Type B pancreatic cell (in vitro differentiated cells): ENCODE measurements at regions not wholly inside any gene's neighbourhood (a gene's known extent, or its start where the extent isn't known, plus 50 kb on each side); places are given as distances from the start of the nearest gene placed in this dataset.

Experiments used
- DNase-seq: peaks from one replicate; pipeline ENCODE4 v3.0.0; 2021; ENCODE audit warnings: mixed read lengths; ENCODE audit not compliant: unreplicated experiment; ENCODE audit errors: extremely low spot score
- H3K27ac Mint-ChIP-seq: 2 replicates; pipeline ENCODE4 v1.8.0; 2021; ENCODE audit warnings: mild to moderate bottlenecking, mixed read lengths
- H3K27me3 Mint-ChIP-seq: 2 replicates; pipeline ENCODE4 v1.8.0; 2021; ENCODE audit warnings: mixed read lengths
- H3K36me3 Mint-ChIP-seq: 2 replicates; pipeline ENCODE4 v1.8.0; 2021; ENCODE audit warnings: mixed read lengths
- H3K4me1 Mint-ChIP-seq: one replicate; pipeline ENCODE4 v1.8.0; 2021; ENCODE audit warnings: mixed read lengths; ENCODE audit not compliant: unreplicated experiment
- H3K4me3 Mint-ChIP-seq: 2 replicates; pipeline ENCODE4 v1.8.0; 2021; ENCODE audit warnings: mild to moderate bottlenecking, mixed read lengths
- H3K9me3 Mint-ChIP-seq: 2 replicates; pipeline ENCODE4 v1.8.0; 2021; ENCODE audit warnings: mixed read lengths
- TF ChIP-seq, protein P1 (sequence below): fragments of 200-600 bp; sonication (generic); conservative IDR thresholded peaks from 2 replicates; pipeline ENCODE4 v1.5.0; 2021; ENCODE audit warnings: antibody characterized with exemption, mild to moderate bottlenecking

DNA sequence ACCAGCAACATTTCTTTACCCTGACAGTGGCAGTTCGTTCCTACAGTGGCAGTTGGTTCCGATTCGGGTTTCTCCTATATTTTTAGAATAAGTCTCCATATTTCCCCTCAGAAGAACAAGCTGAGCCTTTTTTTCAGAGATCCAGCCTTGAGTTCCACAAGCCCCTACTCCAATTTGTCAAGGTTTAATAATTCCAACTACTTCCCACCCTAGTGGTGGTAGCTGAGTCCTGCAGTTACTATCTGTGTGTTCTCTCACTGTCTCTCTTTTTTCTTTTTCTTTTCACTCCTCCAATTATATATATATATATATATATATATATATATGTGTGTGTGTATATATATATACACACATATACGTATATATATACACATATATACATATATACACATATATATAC, 1347.3 kb downstream of the PCDH9 start:
- no peak for DNase-seq
- H3K36me3 Mint-ChIP-seq, result no peaks in the 10 kb centered on the region
- no peaks in the 10 kb centered on the region for H3K27me3 Mint-ChIP-seq
- no peaks in the 10 kb centered on the region for H3K9me3 Mint-ChIP-seq
- no peaks in the 10 kb centered on the region for H3K4me1 Mint-ChIP-seq
- TF ChIP-seq, protein P1, sequence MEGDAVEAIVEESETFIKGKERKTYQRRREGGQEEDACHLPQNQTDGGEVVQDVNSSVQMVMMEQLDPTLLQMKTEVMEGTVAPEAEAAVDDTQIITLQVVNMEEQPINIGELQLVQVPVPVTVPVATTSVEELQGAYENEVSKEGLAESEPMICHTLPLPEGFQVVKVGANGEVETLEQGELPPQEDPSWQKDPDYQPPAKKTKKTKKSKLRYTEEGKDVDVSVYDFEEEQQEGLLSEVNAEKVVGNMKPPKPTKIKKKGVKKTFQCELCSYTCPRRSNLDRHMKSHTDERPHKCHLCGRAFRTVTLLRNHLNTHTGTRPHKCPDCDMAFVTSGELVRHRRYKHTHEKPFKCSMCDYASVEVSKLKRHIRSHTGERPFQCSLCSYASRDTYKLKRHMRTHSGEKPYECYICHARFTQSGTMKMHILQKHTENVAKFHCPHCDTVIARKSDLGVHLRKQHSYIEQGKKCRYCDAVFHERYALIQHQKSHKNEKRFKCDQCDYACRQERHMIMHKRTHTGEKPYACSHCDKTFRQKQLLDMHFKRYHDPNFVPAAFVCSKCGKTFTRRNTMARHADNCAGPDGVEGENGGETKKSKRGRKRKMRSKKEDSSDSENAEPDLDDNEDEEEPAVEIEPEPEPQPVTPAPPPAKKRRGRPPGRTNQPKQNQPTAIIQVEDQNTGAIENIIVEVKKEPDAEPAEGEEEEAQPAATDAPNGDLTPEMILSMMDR, result peak; percentile 64
- H3K27ac Mint-ChIP-seq, result no peak overlapping the region
- no peak overlapping the region for H3K4me3 Mint-ChIP-seq

DNA sequence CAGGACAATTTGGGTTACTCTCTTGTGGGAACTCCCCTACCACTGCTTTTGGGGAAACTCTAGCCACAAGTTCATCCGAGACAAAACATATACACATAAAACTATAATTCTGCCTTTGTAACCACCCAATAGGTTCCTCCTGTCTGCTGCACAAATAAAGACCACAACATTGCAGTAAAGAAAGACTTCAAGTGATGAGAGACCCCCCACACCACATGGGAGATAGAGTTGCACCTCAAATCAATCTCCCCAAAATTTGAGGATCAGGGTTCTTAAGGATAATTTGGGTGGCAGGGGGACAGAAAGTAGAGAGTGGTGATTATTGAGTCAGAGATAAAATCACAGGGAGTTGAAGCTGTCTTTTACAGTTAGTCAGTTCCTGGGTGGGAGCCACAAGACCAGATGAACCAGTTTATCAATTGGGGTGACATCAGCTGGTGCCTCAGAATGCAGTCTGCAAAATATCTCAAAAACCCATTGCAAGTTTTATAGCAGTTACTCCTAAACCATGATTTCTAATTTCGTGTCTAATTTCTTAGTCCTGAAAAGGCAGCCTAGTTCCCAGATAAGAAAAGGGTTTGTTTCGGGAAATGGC, 1348.5 kb downstream of the PCDH9 start:
- no peaks in the 10 kb centered on the region for H3K27me3 Mint-ChIP-seq
- H3K9me3 Mint-ChIP-seq, result no peaks in the 10 kb centered on the region
- TF ChIP-seq, protein P1, result no peak
- H3K36me3 Mint-ChIP-seq, result no peaks in the 10 kb centered on the region
- no peaks in the 10 kb centered on the region for H3K4me1 Mint-ChIP-seq
- no peak overlapping the region for H3K4me3 Mint-ChIP-seq
- no peak for DNase-seq
- H3K27ac Mint-ChIP-seq, result no peak overlapping the region

DNA sequence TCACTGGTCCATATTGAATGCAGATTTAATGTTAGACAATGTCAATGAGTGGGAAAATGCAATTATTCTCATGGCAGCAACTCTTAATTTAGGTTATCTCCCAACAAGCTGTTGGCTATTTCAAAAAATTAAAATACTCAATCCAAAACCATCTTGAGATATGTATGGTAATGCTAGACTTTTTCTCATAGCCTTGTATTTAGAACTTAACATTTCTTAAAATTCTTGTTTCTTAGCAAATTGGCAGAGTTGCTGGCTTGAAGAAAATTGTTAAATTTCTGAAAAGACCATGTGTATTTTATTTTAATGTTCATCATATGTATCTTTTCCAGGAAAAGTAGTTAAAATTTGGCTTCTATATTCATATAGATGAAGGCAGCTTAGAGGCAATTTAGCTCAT, 1355.1 kb downstream of the PCDH9 start:
- no peak for DNase-seq
- no peaks in the 10 kb centered on the region for H3K36me3 Mint-ChIP-seq
- no peaks in the 10 kb centered on the region for H3K27me3 Mint-ChIP-seq
- no peak overlapping the region for H3K4me3 Mint-ChIP-seq
- H3K9me3 Mint-ChIP-seq, result no peaks in the 10 kb centered on the region
- H3K4me1 Mint-ChIP-seq, result no peaks in the 10 kb centered on the region
- H3K27ac Mint-ChIP-seq, result no peak overlapping the region
- TF ChIP-seq, protein P1, result no peak

DNA sequence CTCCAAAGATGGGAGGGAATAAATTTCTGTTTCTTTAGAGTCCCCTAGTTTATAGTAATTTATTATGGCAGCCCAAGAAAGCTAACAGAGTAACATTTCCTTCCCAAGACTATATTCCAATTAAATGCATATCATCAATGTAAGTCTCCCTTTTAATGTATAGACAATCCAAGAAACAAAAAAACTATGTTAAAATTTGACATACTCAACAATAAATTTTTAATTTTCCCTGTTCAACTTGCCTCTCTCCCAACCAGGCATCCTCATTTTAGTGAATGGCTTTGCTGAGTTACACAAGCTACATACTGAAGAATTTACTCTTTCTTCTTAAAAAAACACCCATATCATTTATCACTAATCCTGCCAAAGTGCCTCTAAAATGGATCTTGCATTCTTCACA, 1357.7 kb downstream of the PCDH9 start:
- H3K4me1 Mint-ChIP-seq, result no peaks in the 10 kb centered on the region
- H3K27ac Mint-ChIP-seq, result no peak overlapping the region
- H3K9me3 Mint-ChIP-seq, result no peaks in the 10 kb centered on the region
- no peaks in the 10 kb centered on the region for H3K27me3 Mint-ChIP-seq
- no peak for DNase-seq
- TF ChIP-seq, protein P1, result no peak
- no peak overlapping the region for H3K4me3 Mint-ChIP-seq
- H3K36me3 Mint-ChIP-seq, result no peaks in the 10 kb centered on the region

DNA sequence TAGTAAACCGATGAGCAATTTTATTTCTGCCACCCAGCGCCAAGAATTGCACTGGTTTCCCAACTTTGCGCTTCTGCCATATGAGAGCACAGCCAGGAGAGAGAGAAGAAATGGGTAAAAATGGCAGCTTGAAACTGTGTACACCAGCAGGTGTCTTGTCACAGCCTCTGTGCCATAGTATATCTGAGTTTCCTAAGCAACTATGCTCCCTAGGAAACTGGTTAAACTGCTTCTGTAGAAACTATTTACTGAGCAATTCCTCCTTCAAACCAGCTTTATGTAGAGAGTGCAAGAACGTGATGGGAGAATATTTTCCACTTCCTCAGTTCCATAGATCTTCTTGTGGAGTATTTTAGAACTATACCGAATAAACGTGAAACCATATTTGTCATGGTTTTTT, 1361.3 kb downstream of the PCDH9 start:
- TF ChIP-seq, protein P1, result no peak
- no peak overlapping the region for H3K27ac Mint-ChIP-seq
- no peaks in the 10 kb centered on the region for H3K4me1 Mint-ChIP-seq
- no peaks in the 10 kb centered on the region for H3K36me3 Mint-ChIP-seq
- H3K9me3 Mint-ChIP-seq, result no peaks in the 10 kb centered on the region
- no peaks in the 10 kb centered on the region for H3K27me3 Mint-ChIP-seq
- H3K4me3 Mint-ChIP-seq, result no peak overlapping the region
- no peak for DNase-seq

DNA sequence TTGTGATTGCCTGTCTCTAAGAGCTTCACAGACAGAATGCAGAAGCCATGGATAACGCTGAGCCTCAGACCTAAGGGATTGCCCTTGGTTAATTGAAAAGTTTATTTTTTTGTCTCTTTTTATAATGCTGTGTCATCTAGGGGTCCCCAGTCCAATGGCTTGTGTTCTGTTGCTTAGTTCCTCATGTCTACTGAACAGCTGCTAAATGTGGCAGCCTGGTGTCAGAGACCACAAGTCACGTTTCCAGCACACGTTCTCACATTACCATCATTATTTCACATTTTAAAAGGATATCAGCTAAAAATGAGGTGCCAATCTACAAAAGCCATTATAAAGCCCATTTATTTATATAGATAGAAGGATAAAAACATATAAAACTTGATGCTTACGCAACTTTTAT, 1362.0 kb downstream of the PCDH9 start:
- Mint-ChIP-seq H3K4me1 (no peaks in the 10 kb centered on the region), H3K27ac (no peak overlapping the region), H3K4me3 (no peak overlapping the region), H3K36me3 (no peaks in the 10 kb centered on the region), H3K9me3 (no peaks in the 10 kb centered on the region), H3K27me3 (no peaks in the 10 kb centered on the region)
- TF ChIP-seq, protein P1, result no peak
- no peak for DNase-seq
